CD4-positive, alpha-beta T cell (primary cell): ENCODE measurements at regions not wholly inside any gene's neighbourhood (a gene's known extent, or its start where the extent isn't known, plus 50 kb on each side); places are given as distances from the start of the nearest gene placed in this dataset.
"Not testable (repeated sequence)": the region's sequence is repeated elsewhere in the genome, so short reads cannot be mapped to it uniquely, and the experiment has no call there.

Experiments
- ATAC-seq: fragments of 200-7000 bp; cut with Tn5 transposase; one replicate; pipeline ENCODE4 v1.10.0; 2022; ENCODE audit warnings: mild to moderate bottlenecking; ENCODE audit not compliant: poor library complexity
- CTCF ChIA-PET: fragments of 350-600 bp; sonication (Branson Sonifier 250); formaldehyde crosslinking; loops from one replicate; lab custom pipeline; 2021; ENCODE audit warnings: antibody characterized with exemption, inconsistent platforms; lab: Charles Lee
- POLR2A ChIA-PET: fragments of 350-600 bp; sonication (Branson Sonifier 250); formaldehyde crosslinking; loops from one replicate; lab custom pipeline; 2021; ENCODE audit warnings: antibody characterized with exemption, inconsistent platforms; lab: Charles Lee
- DNase-seq, 14 experiments: peaks; one replicate each; pipeline ENCODE4 v3.0.0-alpha.2; 2013 to 2020; ENCODE audit warnings: mixed read lengths in 2 of 14
- H3K27ac ChIP-seq, 2 donors: one replicate each; pipeline versions ENCODE4 v1.5.1 to v1.7.0; 2013; ENCODE audit warnings: low read length in 2 of 2, low read depth in 1 of 2, mild to moderate bottlenecking in 1 of 2
- H3K27me3 ChIP-seq, 2 experiments: 1 replicate in 1 of 2; 2 replicates in 1 of 2; pipeline versions ENCODE4 v1.6.1 to v1.7.0; 2013; ENCODE audit warnings: low read length in 2 of 2, control low read depth in 1 of 2, mild to moderate bottlenecking in 1 of 2, moderate library complexity in 1 of 2; ENCODE audit not compliant: insufficient read depth in 2 of 2, control insufficient read depth in 1 of 2
- H3K36me3 ChIP-seq: one replicate; pipeline ENCODE4 v1.6.1; 2013; ENCODE audit warnings: low read length, control low read depth; ENCODE audit not compliant: insufficient read depth
- H3K4me1 ChIP-seq: one replicate; pipeline ENCODE4 v1.6.1; 2013; ENCODE audit warnings: low read length, control low read depth; ENCODE audit not compliant: insufficient read depth
- H3K4me3 ChIP-seq: one replicate; pipeline ENCODE4 v1.5.1; 2013; ENCODE audit warnings: mild to moderate bottlenecking, low read length, moderate library complexity
- H3K9me3 ChIP-seq, 2 experiments: 1 replicate in 1 of 2; 2 replicates in 1 of 2; pipeline versions ENCODE4 v1.6.1 to v1.7.0; 2013; ENCODE audit warnings: low read length in 2 of 2, mild to moderate bottlenecking in 2 of 2, control low read depth in 1 of 2, moderate library complexity in 1 of 2; ENCODE audit not compliant: control insufficient read depth in 1 of 2, insufficient read depth in 1 of 2
- H3K27ac Mint-ChIP-seq: one replicate; pipeline ENCODE4 v1.8.0; 2020; ENCODE audit warnings: mixed read lengths
- H3K27me3 Mint-ChIP-seq: one replicate; pipeline ENCODE4 v1.8.0; 2021; ENCODE audit warnings: mixed read lengths
- H3K36me3 Mint-ChIP-seq: one replicate; pipeline ENCODE4 v1.8.0; 2021; ENCODE audit warnings: low read depth, mixed read lengths
- H3K4me1 Mint-ChIP-seq: one replicate; pipeline ENCODE4 v1.8.0; 2021; ENCODE audit warnings: low read depth, mixed read lengths
- H3K4me3 Mint-ChIP-seq: one replicate; pipeline ENCODE4 v1.8.0; 2020; ENCODE audit warnings: mild to moderate bottlenecking, mixed read lengths
- H3K9me3 Mint-ChIP-seq: one replicate; pipeline ENCODE4 v1.8.0; 2020; ENCODE audit warnings: mixed read lengths
- CTCF ChIP-seq: fragments of 200-600 bp; IDR thresholded peaks from one replicate; pipeline ENCODE4 v1.8.0; 2022; ENCODE audit warnings: antibody characterized with exemption, mild to moderate bottlenecking
- intact Hi-C, 2 experiments: fragments of 100-400 bp; cut with DNase I in 1 of 2; cut with micrococcal nuclease in 1 of 2; formaldehyde crosslinking; loops; one replicate each; pipeline versions ENCODE4 v1.15.1 to v1.9.0; 2023 to 2025; cut with DNase I, micrococcal nuclease

GRCh38 chr2:155547571-155547970 is 785.0 kb downstream of the NR4A2 start:
- Histone ChIP-seq H3K9me3 (peaks cover 0 to 4% of the 10 kb centered on the region in 2 experiments), H3K4me3 (no peak overlapping the region), H3K36me3 (no peaks in the 10 kb centered on the region), H3K27ac (no peak overlapping the region), H3K4me1 (no peaks in the 10 kb centered on the region), H3K27me3 (no peaks in the 10 kb centered on the region)
- ChIA-PET CTCF (no interaction called here), POLR2A (no interaction called here)
- DNase-seq, result no peak
- Mint-ChIP-seq H3K27me3 (no peaks in the 10 kb centered on the region), H3K4me3 (no peak overlapping the region), H3K4me1 (no peaks in the 10 kb centered on the region), H3K36me3 (no peaks in the 10 kb centered on the region), H3K27ac (no peak overlapping the region), H3K9me3 (no peaks in the 10 kb centered on the region)
- intact Hi-C loops, result no loop called here
- no peak for ATAC-seq
- TF ChIP-seq CTCF, result no peak

- peaks cover 0 to 4% of the 10 kb centered on the region in 2 experiments for H3K9me3 ChIP-seq
- no peaks in the 10 kb centered on the region for H3K4me1 ChIP-seq
- intact Hi-C loops, result no loop called here
- H3K27me3 ChIP-seq, result no peaks in the 10 kb centered on the region
- no peaks in the 10 kb centered on the region for H3K36me3 ChIP-seq
- TF ChIP-seq CTCF, result no peak
- no peak overlapping the region for H3K4me3 ChIP-seq
- H3K36me3 Mint-ChIP-seq, result no peaks in the 10 kb centered on the region
- CTCF ChIA-PET, result no interaction called here
- POLR2A ChIA-PET, result no interaction called here
- H3K27ac ChIP-seq, result no peak overlapping the region
- no peaks in the 10 kb centered on the region for H3K9me3 Mint-ChIP-seq
- no peak overlapping the region for H3K4me3 Mint-ChIP-seq
- H3K4me1 Mint-ChIP-seq, result no peaks in the 10 kb centered on the region
- ATAC-seq (no peak), DNase-seq (no peak)
- H3K27me3 Mint-ChIP-seq, result no peaks in the 10 kb centered on the region
- no peak overlapping the region for H3K27ac Mint-ChIP-seq
These were observed 785.6 kb downstream of the NR4A2 start for GRCh38 chr2:155546721-155547555.

- H3K36me3 Mint-ChIP-seq, H3K4me3 ChIP-seq, H3K27me3 Mint-ChIP-seq, H3K27me3 ChIP-seq, H3K9me3 Mint-ChIP-seq, POLR2A ChIA-PET, H3K36me3 ChIP-seq, CTCF ChIA-PET, H3K27ac ChIP-seq, ATAC-seq, DNase-seq, H3K4me3 Mint-ChIP-seq, H3K4me1 Mint-ChIP-seq, H3K9me3 ChIP-seq, H3K4me1 ChIP-seq, H3K27ac Mint-ChIP-seq: not testable (repeated sequence)
- intact Hi-C loops, result loop anchor here in 1 of 2 experiments (2.0 kb wide), 1 partner anchor 14 kb away; no protein-coding TSS in a partner anchor
These were observed 793.5 kb downstream of the NR4A2 start for GRCh38 chr2:155539028-155539427.

- H3K9me3 ChIP-seq, result no peaks in the 10 kb centered on the region
- POLR2A ChIA-PET, result no interaction called here
- Mint-ChIP-seq H3K27ac (no peak overlapping the region), H3K9me3 (peaks cover 1% of the 10 kb centered on the region), H3K36me3 (no peaks in the 10 kb centered on the region), H3K27me3 (no peaks in the 10 kb centered on the region), H3K4me3 (no peak overlapping the region), H3K4me1 (no peaks in the 10 kb centered on the region)
- H3K36me3 ChIP-seq, result no peaks in the 10 kb centered on the region
- no peak overlapping the region for H3K27ac ChIP-seq
- intact Hi-C loops, result no loop called here
- no peak for TF ChIP-seq CTCF
- H3K27me3 ChIP-seq, result no peaks in the 10 kb centered on the region
- no peaks in the 10 kb centered on the region for H3K4me1 ChIP-seq
- DNase-seq, result no peak
- H3K4me3 ChIP-seq, result no peak overlapping the region
- CTCF ChIA-PET, result no interaction called here
- ATAC-seq, result no peak
These were observed 804.5 kb downstream of the NR4A2 start for GRCh38 chr2:155528034-155528433.
